ENCODE measurements at regions not wholly inside any gene's neighbourhood (a gene's known extent, or its start where the extent isn't known, plus 50 kb on each side); places are given as distances from the start of the nearest gene placed in this dataset.

DNA sequence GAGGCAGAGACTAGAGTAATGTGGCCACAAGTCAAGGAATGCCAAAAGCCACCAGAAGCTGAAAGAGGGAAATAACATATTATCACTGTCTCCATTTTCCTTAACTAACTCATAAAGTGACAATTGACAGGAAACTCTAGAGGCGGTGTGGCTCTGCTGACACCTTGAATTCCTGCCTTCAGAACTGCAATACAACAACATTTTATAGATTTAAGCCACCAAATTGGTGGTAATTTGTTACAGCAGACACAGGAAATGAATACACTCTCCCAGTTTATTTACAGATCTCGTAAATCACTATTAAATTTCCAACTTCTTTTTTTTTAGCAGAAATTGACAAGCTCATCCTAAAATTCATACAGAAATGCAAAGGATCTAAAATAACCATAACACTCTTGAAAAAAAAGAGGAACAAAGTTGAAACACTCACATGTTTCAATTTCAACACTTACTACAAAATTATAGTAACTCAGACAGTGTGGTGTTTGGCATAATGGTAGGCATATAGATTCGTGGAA, 449.9 kb downstream of the OTOL1 start:
- no peak for DNase-seq (ENCODE audit: low read depth, low spot score)
- TF ChIP-seq CTCF (conservative IDR thresholded peaks at IDR 0.05): no peak
- Mint-ChIP-seq H3K27me3 (ENCODE audit: low read depth) (no peaks in the 10 kb centered on the region), H3K36me3 (ENCODE audit: low read depth) (peaks cover 4% of the 10 kb centered on the region), H3K4me3 (no peak overlapping the region), H3K27ac (ENCODE audit: unreplicated experiment) (no peak overlapping the region), H3K9me3 (peaks cover 13% of the 10 kb centered on the region), H3K4me1 (peaks cover 10% of the 10 kb centered on the region)

DNA sequence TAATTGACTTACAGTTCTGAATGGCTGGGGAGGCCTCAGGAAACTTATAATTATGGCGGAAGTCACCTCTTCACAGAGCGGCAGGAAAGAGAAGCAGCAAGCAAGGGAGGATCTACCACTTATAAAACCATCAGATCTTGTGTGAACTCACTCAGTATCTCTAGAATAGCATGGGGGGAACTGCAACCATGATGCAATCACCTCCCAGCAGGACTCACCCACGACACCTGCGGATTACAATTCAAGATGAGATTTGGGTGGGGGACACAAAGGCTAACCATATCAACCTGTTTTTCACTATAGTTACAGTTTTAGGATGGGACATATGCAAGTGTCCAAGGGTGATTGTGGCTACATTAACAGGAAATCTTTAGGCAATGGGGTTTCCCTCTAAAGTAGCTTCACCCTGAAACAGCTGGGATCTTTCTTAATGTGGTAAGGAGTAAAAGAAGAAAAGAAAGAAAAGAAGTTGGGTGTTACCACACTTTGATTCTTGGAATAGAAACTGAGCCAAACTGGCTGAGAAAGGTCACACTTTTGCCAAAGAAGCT, 453.8 kb downstream of the OTOL1 start:
- no peaks in the 10 kb centered on the region for H3K27me3 Mint-ChIP-seq (ENCODE audit: low read depth)
- no peak overlapping the region for H3K27ac Mint-ChIP-seq (ENCODE audit: unreplicated experiment)
- peaks cover 15% of the 10 kb centered on the region for H3K4me1 Mint-ChIP-seq
- TF ChIP-seq CTCF (conservative IDR thresholded peaks at IDR 0.05): no peak
- H3K4me3 Mint-ChIP-seq: no peak overlapping the region
- H3K36me3 Mint-ChIP-seq (ENCODE audit: low read depth): peaks cover under 1% of the 10 kb centered on the region
- H3K9me3 Mint-ChIP-seq: peaks cover 9% of the 10 kb centered on the region
- no peak for DNase-seq (ENCODE audit: low read depth, low spot score)

DNA sequence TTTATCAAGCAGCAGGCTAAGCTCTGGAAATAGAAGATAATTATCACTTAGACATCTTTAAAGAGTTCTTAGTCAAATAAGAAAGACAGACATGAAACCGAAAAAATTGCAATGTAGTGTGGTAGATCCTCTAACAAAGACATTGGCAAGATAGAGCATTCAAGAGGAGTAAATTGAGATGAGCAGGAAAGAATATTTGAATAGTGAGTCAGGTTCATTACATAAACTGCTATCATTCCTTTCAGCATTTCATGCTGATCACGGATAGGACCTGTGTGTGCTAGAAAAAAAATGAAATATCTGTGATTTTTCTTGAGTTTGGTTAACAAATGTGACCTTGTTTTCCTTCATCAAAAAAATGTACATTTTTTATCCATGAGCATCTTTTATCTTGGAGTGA, 460.9 kb downstream of the OTOL1 start:
- H3K27ac Mint-ChIP-seq (ENCODE audit: unreplicated experiment): no peak overlapping the region

DNA sequence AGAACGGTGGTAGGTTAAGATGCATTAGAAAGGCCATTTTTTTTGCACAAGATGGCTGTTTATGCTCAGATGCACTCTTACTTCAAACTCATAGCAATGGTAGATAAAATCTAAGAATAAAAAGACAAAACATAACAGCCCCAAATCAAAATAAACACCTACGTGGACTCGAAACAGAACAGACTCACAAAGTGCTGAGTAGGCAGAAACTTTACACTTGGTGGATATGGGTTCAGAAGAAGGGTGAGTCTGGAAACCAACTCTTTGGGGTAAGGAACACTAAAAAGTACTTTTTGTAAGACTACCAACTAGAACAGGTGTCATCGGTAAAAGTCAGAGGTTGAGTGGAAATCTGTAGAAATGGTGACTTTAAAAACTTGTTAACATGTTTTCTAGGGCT, 468.2 kb downstream of the OTOL1 start:
- no peak overlapping the region for H3K4me3 Mint-ChIP-seq
- no peaks in the 10 kb centered on the region for H3K27me3 Mint-ChIP-seq (ENCODE audit: low read depth)
- TF ChIP-seq CTCF (conservative IDR thresholded peaks at IDR 0.05): no peak

More for the DNA sequence above, 460.9 kb downstream of the OTOL1 start:
- no peaks in the 10 kb centered on the region for H3K4me1 Mint-ChIP-seq
- TF ChIP-seq CTCF (conservative IDR thresholded peaks at IDR 0.05): no peak
- no peaks in the 10 kb centered on the region for H3K27me3 Mint-ChIP-seq (ENCODE audit: low read depth)
- H3K36me3 Mint-ChIP-seq (ENCODE audit: low read depth): no peaks in the 10 kb centered on the region
- DNase-seq (ENCODE audit: low read depth, low spot score): no peak
- no peaks in the 10 kb centered on the region for H3K9me3 Mint-ChIP-seq
- no peak overlapping the region for H3K4me3 Mint-ChIP-seq

GRCh38 chr3:161969867-161970266, 473.3 kb downstream of the OTOL1 start:
- no peak for DNase-seq (ENCODE audit: low read depth, low spot score)
- Mint-ChIP-seq H3K9me3 (no peaks in the 10 kb centered on the region), H3K27ac (ENCODE audit: unreplicated experiment) (no peak overlapping the region), H3K27me3 (ENCODE audit: low read depth) (no peaks in the 10 kb centered on the region), H3K4me3 (no peak overlapping the region), H3K36me3 (ENCODE audit: low read depth) (no peaks in the 10 kb centered on the region), H3K4me1 (peaks cover 8% of the 10 kb centered on the region)
- TF ChIP-seq CTCF (conservative IDR thresholded peaks at IDR 0.05): no peak

More for the DNA sequence above, 468.2 kb downstream of the OTOL1 start:
- no peak overlapping the region for H3K27ac Mint-ChIP-seq (ENCODE audit: unreplicated experiment)
- no peaks in the 10 kb centered on the region for H3K4me1 Mint-ChIP-seq
- DNase-seq (ENCODE audit: low read depth, low spot score): no peak
- peaks cover 8% of the 10 kb centered on the region for H3K9me3 Mint-ChIP-seq
- H3K36me3 Mint-ChIP-seq (ENCODE audit: low read depth): peaks cover 4% of the 10 kb centered on the region

Data from neural crest cell (in vitro differentiated cells).